ENCODE measurements at regions not wholly inside any gene's neighbourhood (a gene's known extent, or its start where the extent isn't known, plus 50 kb on each side); places are given as distances from the start of the nearest gene placed in this dataset.

DNA sequence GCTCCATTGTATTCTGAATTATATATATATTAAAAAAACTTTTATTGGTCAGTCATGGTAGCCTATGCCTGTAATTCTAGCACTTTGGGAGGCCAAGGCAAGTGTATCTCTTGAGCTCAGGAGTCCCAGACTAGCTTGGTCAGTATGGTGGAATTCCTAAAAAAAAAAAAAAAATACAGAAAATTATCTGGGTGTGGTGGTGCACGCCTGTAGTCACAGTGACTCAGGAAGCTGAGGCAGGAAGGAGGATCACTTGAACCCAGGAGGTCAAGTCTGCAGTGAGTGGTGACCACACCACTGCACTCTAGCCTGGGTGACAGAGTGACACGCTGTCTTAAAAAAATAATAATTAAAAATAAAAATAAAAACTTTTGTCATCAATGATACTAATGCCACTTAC lies 133.2 kb downstream of the FAT3 start:
- no peak for TF ChIP-seq SREBF2 (IDR thresholded peaks at IDR 0.05)
- TF ChIP-seq RAD21 (conservative IDR thresholded peaks at IDR 0.05 in 1 of 2, IDR thresholded peaks at IDR 0.05 in 1 of 2) = no peak
- TF ChIP-seq, protein P1, sequence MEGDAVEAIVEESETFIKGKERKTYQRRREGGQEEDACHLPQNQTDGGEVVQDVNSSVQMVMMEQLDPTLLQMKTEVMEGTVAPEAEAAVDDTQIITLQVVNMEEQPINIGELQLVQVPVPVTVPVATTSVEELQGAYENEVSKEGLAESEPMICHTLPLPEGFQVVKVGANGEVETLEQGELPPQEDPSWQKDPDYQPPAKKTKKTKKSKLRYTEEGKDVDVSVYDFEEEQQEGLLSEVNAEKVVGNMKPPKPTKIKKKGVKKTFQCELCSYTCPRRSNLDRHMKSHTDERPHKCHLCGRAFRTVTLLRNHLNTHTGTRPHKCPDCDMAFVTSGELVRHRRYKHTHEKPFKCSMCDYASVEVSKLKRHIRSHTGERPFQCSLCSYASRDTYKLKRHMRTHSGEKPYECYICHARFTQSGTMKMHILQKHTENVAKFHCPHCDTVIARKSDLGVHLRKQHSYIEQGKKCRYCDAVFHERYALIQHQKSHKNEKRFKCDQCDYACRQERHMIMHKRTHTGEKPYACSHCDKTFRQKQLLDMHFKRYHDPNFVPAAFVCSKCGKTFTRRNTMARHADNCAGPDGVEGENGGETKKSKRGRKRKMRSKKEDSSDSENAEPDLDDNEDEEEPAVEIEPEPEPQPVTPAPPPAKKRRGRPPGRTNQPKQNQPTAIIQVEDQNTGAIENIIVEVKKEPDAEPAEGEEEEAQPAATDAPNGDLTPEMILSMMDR (IDR thresholded peaks at IDR 0.05) = no peak
- no peak for TF ChIP-seq EP300 (IDR thresholded peaks at IDR 0.05)
- TF ChIP-seq POLR2A (IDR thresholded peaks at IDR 0.05; ENCODE audit: low read length) = no peak
- TF ChIP-seq RCOR1 (IDR thresholded peaks at IDR 0.05; ENCODE audit: low read depth, low read length) = no peak
- TF ChIP-seq RFX5 (IDR thresholded peaks at IDR 0.05) = no peak
- TF ChIP-seq CHD2 (IDR thresholded peaks at IDR 0.05; ENCODE audit: low read length, partially characterized antibody) = no peak
